ENCODE measurements at regions not wholly inside any gene's neighbourhood (a gene's known extent, or its start where the extent isn't known, plus 50 kb on each side); places are given as distances from the start of the nearest gene placed in this dataset.

DNA sequence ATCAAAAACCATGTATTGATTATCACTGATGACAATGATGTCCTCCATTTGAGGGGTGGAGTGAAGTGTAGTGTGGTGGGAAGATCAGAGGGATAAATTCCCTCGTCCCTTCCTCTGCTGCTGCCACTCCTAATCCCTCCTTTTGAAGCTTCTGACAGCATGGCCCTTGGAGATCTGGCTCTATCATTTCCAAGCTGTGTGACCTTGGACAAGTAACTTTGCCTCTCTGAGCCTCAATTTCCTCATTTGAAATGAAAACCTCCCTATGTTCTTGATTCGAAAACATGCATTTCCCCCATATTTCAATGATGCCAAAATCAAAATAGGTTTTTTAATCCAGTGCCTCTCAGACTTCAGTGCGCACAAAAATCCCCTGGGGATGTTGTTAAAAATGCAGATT, 231.6 kb downstream of the RBM19 start:
- H3K36me3 ChIP-seq = no peaks in the 10 kb centered on the region
- DNase-seq (ENCODE audit: extremely low spot score) = no peak
- WGBS = 76% methylated on average over 3 of the region's 3 CpGs
- H3K27me3 ChIP-seq = peaks cover 0 to 53% (median 0%) of the 10 kb centered on the region in 4 donors
- no peak overlapping the region for H3K4me3 ChIP-seq
- peaks cover 0 to 5% (median 1%) of the 10 kb centered on the region in 4 donors for H3K9me3 ChIP-seq
- intact Hi-C loops (cut with DNase I) = no loop called here
- no peaks in the 10 kb centered on the region for H3K4me1 ChIP-seq
- no peak overlapping the region for H3K27ac ChIP-seq (replicated peaks in 1 of 4)
- TF ChIP-seq EP300 (IDR thresholded peaks at IDR 0.05) = no peak
- TF ChIP-seq CTCF (IDR thresholded peaks at IDR 0.05) = no peak
- TF ChIP-seq POLR2AphosphoS5 (IDR thresholded peaks at IDR 0.05) = no peak
- TF ChIP-seq POLR2A (IDR thresholded peaks at IDR 0.05; ENCODE audit: low read depth) = no peak

GRCh38 chr12:113732916-113733315, 233.2 kb downstream of the RBM19 start:
- TF ChIP-seq CTCF (IDR thresholded peaks at IDR 0.05) (no peak), POLR2A (IDR thresholded peaks at IDR 0.05; ENCODE audit: low read depth) (no peak), POLR2AphosphoS5 (IDR thresholded peaks at IDR 0.05) (no peak), EP300 (IDR thresholded peaks at IDR 0.05) (no peak)
- H3K27ac ChIP-seq (replicated peaks in 1 of 4) = no peak overlapping the region
- H3K4me3 ChIP-seq = no peak overlapping the region
- intact Hi-C loops (cut with DNase I) = no loop called here
- no peaks in the 10 kb centered on the region for H3K9me3 ChIP-seq
- no peaks in the 10 kb centered on the region for H3K36me3 ChIP-seq
- no peaks in the 10 kb centered on the region for H3K4me1 ChIP-seq
- peaks cover 0 to 64% (median 0%) of the 10 kb centered on the region in 4 donors for H3K27me3 ChIP-seq
- 64% methylated on average over 3 of the region's 4 CpGs for WGBS
- no peak for DNase-seq (ENCODE audit: extremely low spot score)

- intact Hi-C loops (cut with DNase I) = no loop called here
- peaks cover 0 to 88% (median 0%) of the 10 kb centered on the region in 4 donors for H3K27me3 ChIP-seq
- H3K27ac ChIP-seq (replicated peaks in 1 of 4) = no peak overlapping the region
- WGBS = 100% methylated on average over 1 of the region's 1 CpG
- H3K4me1 ChIP-seq = no peaks in the 10 kb centered on the region
- TF ChIP-seq EP300 (IDR thresholded peaks at IDR 0.05) (no peak), POLR2AphosphoS5 (IDR thresholded peaks at IDR 0.05) (no peak), CTCF (IDR thresholded peaks at IDR 0.05) (no peak), POLR2A (IDR thresholded peaks at IDR 0.05; ENCODE audit: low read depth) (no peak)
- peaks cover 0 to 10% (median 5%) of the 10 kb centered on the region in 4 donors for H3K9me3 ChIP-seq
- H3K36me3 ChIP-seq = no peaks in the 10 kb centered on the region
- DNase-seq (ENCODE audit: extremely low spot score) = no peak
- no peak overlapping the region for H3K4me3 ChIP-seq
These were observed 238.5 kb downstream of the RBM19 start for GRCh38 chr12:113727651-113728061.

DNA sequence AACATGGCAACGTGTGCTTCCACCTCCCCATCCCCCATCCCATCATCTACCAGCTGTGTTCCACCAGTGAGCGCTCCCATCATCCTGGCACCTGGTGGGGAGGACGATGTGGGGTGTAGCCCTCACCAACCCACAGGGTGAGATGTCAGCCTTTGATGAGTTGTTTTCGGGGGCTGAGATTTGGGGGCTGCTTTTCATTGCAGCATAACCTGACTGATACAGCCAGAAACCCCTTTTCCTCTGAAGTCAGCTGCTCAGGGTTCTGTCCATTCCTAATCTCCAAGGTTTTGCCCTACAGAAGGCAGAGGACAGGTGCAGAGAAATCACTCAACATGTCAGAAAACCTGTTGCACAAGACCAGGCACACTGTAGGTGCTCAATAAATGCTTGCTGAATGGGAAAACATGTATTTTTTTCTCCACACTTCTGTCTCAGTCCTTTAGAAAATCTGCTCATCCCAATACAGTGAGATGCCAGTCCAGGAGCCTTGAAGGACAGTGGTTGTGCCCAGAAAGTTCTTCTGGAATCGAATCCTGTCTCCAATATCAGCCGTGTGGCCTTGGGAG, 239.8 kb downstream of the RBM19 start:
- TF ChIP-seq EP300 (IDR thresholded peaks at IDR 0.05) (no peak), POLR2A (IDR thresholded peaks at IDR 0.05; ENCODE audit: low read depth) (no peak), POLR2AphosphoS5 (IDR thresholded peaks at IDR 0.05) (no peak), CTCF (IDR thresholded peaks at IDR 0.05) (no peak)
- 78% methylated on average over 6 of the region's 6 CpGs for whole genome bisulfite sequencing

GRCh38 chr12:113725557-113725876, 240.6 kb downstream of the RBM19 start:
- Histone ChIP-seq H3K9me3 (peaks cover 0 to 10% (median 5%) of the 10 kb centered on the region in 4 donors), H3K4me1 (no peaks in the 10 kb centered on the region), H3K27ac (replicated peaks in 1 of 4) (no peak overlapping the region), H3K36me3 (no peaks in the 10 kb centered on the region), H3K4me3 (no peak overlapping the region), H3K27me3 (peaks cover 0 to 90% (median 0%) of the 10 kb centered on the region in 4 donors)
- 100% methylated on average over 2 of the region's 2 CpGs for WGBS
- TF ChIP-seq POLR2AphosphoS5 (IDR thresholded peaks at IDR 0.05) (no peak), EP300 (IDR thresholded peaks at IDR 0.05) (no peak), POLR2A (IDR thresholded peaks at IDR 0.05; ENCODE audit: low read depth) (no peak), CTCF (IDR thresholded peaks at IDR 0.05) (no peak)
- intact Hi-C loops (cut with DNase I) = no loop called here
- no peak for DNase-seq (ENCODE audit: extremely low spot score)

More for the DNA sequence above, 239.8 kb downstream of the RBM19 start:
- DNase-seq (ENCODE audit: extremely low spot score) = no peak
- H3K27ac ChIP-seq (replicated peaks in 1 of 4) = no peak overlapping the region
- peaks cover 0 to 10% (median 5%) of the 10 kb centered on the region in 4 donors for H3K9me3 ChIP-seq
- no peaks in the 10 kb centered on the region for H3K36me3 ChIP-seq
- H3K4me3 ChIP-seq = no peak overlapping the region
- H3K27me3 ChIP-seq = peaks cover 0 to 90% (median 0%) of the 10 kb centered on the region in 4 donors
- intact Hi-C loops (cut with DNase I) = no loop called here
- H3K4me1 ChIP-seq = no peaks in the 10 kb centered on the region

All from esophagus muscularis mucosa (tissue), 4 donors.